GM11168 (cell line): ENCODE measurements at regions not wholly inside any gene's neighbourhood (a gene's known extent, or its start where the extent isn't known, plus 50 kb on each side); places are given as distances from the start of the nearest gene placed in this dataset.
"Not testable (repeated sequence)": the region's sequence is repeated elsewhere in the genome, so short reads cannot be mapped to it uniquely, and the experiment has no call there.

Source experiments
- in situ Hi-C: fragments of 300-500 bp; cut with MboI; formaldehyde crosslinking; loops from one replicate; pipeline ENCODE4 v1.12.0; 2022; ENCODE audit warnings: low sequenced_read_pairs; ENCODE audit not compliant: unreplicated experiment

GRCh38 chr4:112063260-112063659 is 82.0 kb upstream of the FAM241A start:
- in situ Hi-C loops: no loop called here

GRCh38 chr4:112069110-112069509 is 76.1 kb upstream of the FAM241A start:
- in situ Hi-C loops: no loop called here

- in situ Hi-C loops: no loop called here
These were observed 72.1 kb upstream of the FAM241A start for GRCh38 chr4:112073181-112073580.

GRCh38 chr4:112075129-112075753 is 70.0 kb upstream of the FAM241A start:
- in situ Hi-C loops: no loop called here

- in situ Hi-C loops: no loop called here
These were observed 69.3 kb upstream of the FAM241A start for GRCh38 chr4:112075906-112076305.

- in situ Hi-C loops: no loop called here
These were observed 68.2 kb upstream of the FAM241A start for GRCh38 chr4:112076919-112077608.

- in situ Hi-C loops: no loop called here
These were observed 67.5 kb upstream of the FAM241A start for GRCh38 chr4:112077743-112078142.

- in situ Hi-C loops: no loop called here
These were observed 62.2 kb upstream of the FAM241A start for GRCh38 chr4:112082954-112083586.

GRCh38 chr4:112083587-112084347 is 61.5 kb upstream of the FAM241A start:
- in situ Hi-C loops: no loop called here

GRCh38 chr4:112085156-112086035 is 59.9 kb upstream of the FAM241A start:
- in situ Hi-C loops: no loop called here

GRCh38 chr4:112086036-112086434 is 59.2 kb upstream of the FAM241A start:
- in situ Hi-C loops: no loop called here

- in situ Hi-C loops: not testable (repeated sequence)
These were observed 58.6 kb upstream of the FAM241A start for GRCh38 chr4:112086661-112087060.

- in situ Hi-C loops: loop anchor here (10.0 kb wide), 1 partner anchor 792 kb away; no protein-coding TSS in a partner anchor
These were observed 52.9 kb upstream of the FAM241A start for GRCh38 chr4:112092330-112092729.

- in situ Hi-C loops: loop anchor here (10.0 kb wide), 1 partner anchor 791 kb away; no protein-coding TSS in a partner anchor
These were observed 51.5 kb upstream of the FAM241A start for GRCh38 chr4:112093636-112094202.

- in situ Hi-C loops: loop anchor here (10.0 kb wide), 1 partner anchor 790 kb away; no protein-coding TSS in a partner anchor
These were observed 50.9 kb upstream of the FAM241A start for GRCh38 chr4:112094330-112094729.
